ENCODE measurements at regions not wholly inside any gene's neighbourhood (a gene's known extent, or its start where the extent isn't known, plus 50 kb on each side); places are given as distances from the start of the nearest gene placed in this dataset.

GRCh38 chr20:19887556-19888268 lies 129.4 kb upstream of the NAA20 start:
- Histone ChIP-seq H3K9me3 (ENCODE audit: insufficient read depth, low read depth, low read length) (no peaks in the 10 kb centered on the region), H3K27me3 (ENCODE audit: insufficient read depth, low read length) (no peaks in the 10 kb centered on the region), H3K27ac (ENCODE audit: low read depth, low read length) (no peak overlapping the region), H3K36me3 (ENCODE audit: insufficient read depth, low read length) (no peaks in the 10 kb centered on the region), H3K4me3 (ENCODE audit: insufficient read depth, low read depth, low read length) (no peak overlapping the region), H4K20me1 (ENCODE audit: insufficient read depth, low read length) (no peaks in the 10 kb centered on the region), H3K9ac (ENCODE audit: low read length) (peak overlapping the region; percentile 20), H3K4me1 (ENCODE audit: insufficient read depth, low read length) (peaks cover 39% of the 10 kb centered on the region), H3K79me2 (ENCODE audit: insufficient read depth, low read length) (no peaks in the 10 kb centered on the region), H2AFZ (ENCODE audit: low read depth, low read length) (no peak overlapping the region), H3K4me2 (ENCODE audit: low read length) (peak overlapping the region; percentile 79)
- Mint-ChIP-seq H3K27me3 (ENCODE audit: low read depth, unreplicated experiment) (no peaks in the 10 kb centered on the region), H3K4me3 (ENCODE audit: unreplicated experiment) (no peak overlapping the region), H3K4me1 (ENCODE audit: low read depth, unreplicated experiment) (peaks cover 42% of the 10 kb centered on the region), H3K36me3 (ENCODE audit: low read depth, unreplicated experiment) (peaks cover 12% of the 10 kb centered on the region), H3K27ac (ENCODE audit: unreplicated experiment) (peak overlapping the region; percentile 3), H3K9me3 (ENCODE audit: unreplicated experiment) (peaks cover 4% of the 10 kb centered on the region)
- FAIRE-seq (no peak), DNase-seq (ENCODE audit: low read depth) (peak; percentile 62)
- TF ChIP-seq CTCF (IDR thresholded peaks at IDR 0.05; ENCODE audit: insufficient read depth, low read depth, low read length) (no peak), EZH2 (IDR thresholded peaks at IDR 0.05; ENCODE audit: insufficient read depth, low read length) (no peak)

- FAIRE-seq (no peak), DNase-seq (ENCODE audit: low read depth) (no peak)
- H3K9me3 ChIP-seq (ENCODE audit: insufficient read depth, low read depth, low read length), result no peaks in the 10 kb centered on the region
- Mint-ChIP-seq H3K27me3 (ENCODE audit: low read depth, unreplicated experiment) (no peaks in the 10 kb centered on the region), H3K9me3 (ENCODE audit: unreplicated experiment) (peaks cover 5% of the 10 kb centered on the region), H3K4me1 (ENCODE audit: low read depth, unreplicated experiment) (peaks cover 42% of the 10 kb centered on the region), H3K36me3 (ENCODE audit: low read depth, unreplicated experiment) (peaks cover 16% of the 10 kb centered on the region), H3K4me3 (ENCODE audit: unreplicated experiment) (no peak overlapping the region), H3K27ac (ENCODE audit: unreplicated experiment) (peak overlapping the region; percentile 71)
- peak overlapping the region; percentile 79 for H3K4me2 ChIP-seq (ENCODE audit: low read length)
- no peak overlapping the region for H2AFZ ChIP-seq (ENCODE audit: low read depth, low read length)
- no peaks in the 10 kb centered on the region for H3K27me3 ChIP-seq (ENCODE audit: insufficient read depth, low read length)
- no peaks in the 10 kb centered on the region for H4K20me1 ChIP-seq (ENCODE audit: insufficient read depth, low read length)
- no peak overlapping the region for H3K27ac ChIP-seq (ENCODE audit: low read depth, low read length)
- no peak overlapping the region for H3K4me3 ChIP-seq (ENCODE audit: insufficient read depth, low read depth, low read length)
- peaks cover 39% of the 10 kb centered on the region for H3K4me1 ChIP-seq (ENCODE audit: insufficient read depth, low read length)
- peak overlapping the region; percentile 77 for H3K9ac ChIP-seq (ENCODE audit: low read length)
- H3K36me3 ChIP-seq (ENCODE audit: insufficient read depth, low read length), result no peaks in the 10 kb centered on the region
- no peaks in the 10 kb centered on the region for H3K79me2 ChIP-seq (ENCODE audit: insufficient read depth, low read length)
- no peak for TF ChIP-seq EZH2 (IDR thresholded peaks at IDR 0.05; ENCODE audit: insufficient read depth, low read length)
- TF ChIP-seq CTCF (IDR thresholded peaks at IDR 0.05; ENCODE audit: insufficient read depth, low read depth, low read length), result no peak
Measured at GRCh38 chr20:19888269-19888671, 128.9 kb upstream of the NAA20 start.
